BE2C (cell line): ENCODE measurements at regions not wholly inside any gene's neighbourhood (a gene's known extent, or its start where the extent isn't known, plus 50 kb on each side); places are given as distances from the start of the nearest gene placed in this dataset.

Source experiments
- DNase-seq: peaks from one replicate; pipeline ENCODE4 v3.0.0-alpha.2; 2020
- H3K27me3 ChIP-seq: fragments of 250-450 bp; sonication (Bioruptor Pico); 2 replicates; pipeline ENCODE4 v1.5.1; 2020; ENCODE audit warnings: mild to moderate bottlenecking
- H3K36me3 ChIP-seq: fragments of 250-450 bp; sonication (Bioruptor Pico); 2 replicates; pipeline ENCODE4 v1.5.1; 2020; ENCODE audit warnings: mild to moderate bottlenecking
- H3K4me1 ChIP-seq: fragments of 250-450 bp; sonication (Bioruptor Pico); 2 replicates; pipeline ENCODE4 v1.5.1; 2020
- H3K4me3 ChIP-seq: 2 replicates; pipeline ENCODE4 v1.5.1; 2011; ENCODE audit warnings: low read depth, low read length
- H3K9me3 ChIP-seq: fragments of 250-450 bp; sonication (Bioruptor Pico); 2 replicates; pipeline ENCODE4 v1.5.1; 2020
- CTCF ChIP-seq: IDR thresholded peaks from 2 replicates; pipeline ENCODE4 v1.5.1; 2012; ENCODE audit warnings: mild to moderate bottlenecking, low read depth, low read length

DNA sequence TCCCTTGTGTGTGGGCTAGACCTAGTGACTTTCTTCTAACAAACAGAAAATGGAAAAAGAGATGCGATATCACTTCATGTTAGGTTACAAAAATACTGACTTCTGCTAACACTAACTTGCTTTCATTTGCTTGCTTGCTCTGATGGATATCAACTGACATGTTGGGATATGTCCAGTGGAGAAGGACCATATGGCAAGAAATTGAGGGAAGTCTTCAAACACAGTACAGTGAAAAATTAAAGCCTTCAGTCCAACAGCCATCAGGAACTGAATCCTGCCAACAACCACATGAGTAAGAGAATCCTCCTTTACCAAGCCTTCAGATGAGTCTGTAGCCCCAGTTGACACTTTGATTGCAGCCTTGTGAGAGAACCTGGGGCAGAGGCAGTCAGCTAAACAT is 143.9 kb downstream of the MAIP1 start:
- no peak for DNase-seq
- no peaks in the 10 kb centered on the region for H3K27me3 ChIP-seq
- H3K36me3 ChIP-seq, result no peaks in the 10 kb centered on the region
- H3K9me3 ChIP-seq, result no peaks in the 10 kb centered on the region
- H3K4me1 ChIP-seq, result peaks cover 7% of the 10 kb centered on the region
- no peak overlapping the region for H3K4me3 ChIP-seq
- TF ChIP-seq CTCF, result no peak

DNA sequence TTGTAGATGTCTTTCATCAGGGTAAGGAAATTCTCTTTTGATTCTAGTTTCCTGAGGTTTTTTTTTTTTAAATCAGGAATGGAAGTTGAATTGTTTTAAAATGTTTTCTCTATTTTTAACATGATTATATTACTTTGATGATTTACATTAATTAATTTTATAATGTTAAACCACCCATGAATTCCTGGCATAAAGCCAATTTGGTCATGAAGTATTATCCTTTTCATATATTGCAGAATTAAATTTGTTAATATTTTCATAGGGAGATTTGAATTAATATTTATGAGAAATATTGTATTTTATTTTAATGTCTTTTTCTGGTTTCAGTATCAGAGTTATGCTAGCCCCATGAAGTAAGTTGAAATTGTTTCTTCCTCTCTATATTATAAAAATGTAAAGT is 144.6 kb downstream of the MAIP1 start:
- no peak for TF ChIP-seq CTCF
- DNase-seq, result no peak
- no peak overlapping the region for H3K4me3 ChIP-seq
- H3K9me3 ChIP-seq, result no peaks in the 10 kb centered on the region
- H3K36me3 ChIP-seq, result no peaks in the 10 kb centered on the region
- no peaks in the 10 kb centered on the region for H3K27me3 ChIP-seq
- H3K4me1 ChIP-seq, result peaks cover 8% of the 10 kb centered on the region

DNA sequence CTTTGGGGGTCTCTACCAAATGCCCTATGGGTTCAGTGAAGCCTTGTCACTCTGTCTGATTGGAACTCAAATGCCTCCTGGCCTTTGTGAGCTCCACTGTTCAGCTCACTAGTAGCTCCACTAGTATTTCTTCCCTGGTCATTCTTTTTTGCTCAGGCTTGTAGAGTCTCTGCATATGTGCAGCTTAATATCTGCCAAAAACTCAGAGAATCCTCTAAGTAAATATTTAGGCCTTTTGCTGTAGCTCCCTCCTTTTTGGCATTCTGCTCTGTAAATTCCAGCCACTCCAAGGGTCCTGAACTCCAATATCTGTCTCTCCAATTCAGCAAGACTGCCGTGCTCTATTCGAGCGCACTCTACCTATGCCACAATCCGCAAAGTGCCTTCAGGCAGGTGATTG is 146.5 kb downstream of the MAIP1 start:
- peaks cover 3% of the 10 kb centered on the region; the same call in 1 of the 2 replicates for H3K4me1 ChIP-seq
- H3K27me3 ChIP-seq, result no peaks in the 10 kb centered on the region
- H3K4me3 ChIP-seq, result no peak overlapping the region
- H3K36me3 ChIP-seq, result no peaks in the 10 kb centered on the region
- TF ChIP-seq CTCF, result no peak
- no peaks in the 10 kb centered on the region for H3K9me3 ChIP-seq
- no peak for DNase-seq

- DNase-seq, result no peak
- H3K36me3 ChIP-seq, result no peaks in the 10 kb centered on the region
- H3K4me3 ChIP-seq, result no peak overlapping the region
- H3K4me1 ChIP-seq, result peaks cover 3% of the 10 kb centered on the region; the same call in 1 of the 2 replicates
- no peak for TF ChIP-seq CTCF
- no peaks in the 10 kb centered on the region for H3K9me3 ChIP-seq
- no peaks in the 10 kb centered on the region for H3K27me3 ChIP-seq
These were observed 147.6 kb downstream of the MAIP1 start for GRCh38 chr2:200102971-200103370.

DNA sequence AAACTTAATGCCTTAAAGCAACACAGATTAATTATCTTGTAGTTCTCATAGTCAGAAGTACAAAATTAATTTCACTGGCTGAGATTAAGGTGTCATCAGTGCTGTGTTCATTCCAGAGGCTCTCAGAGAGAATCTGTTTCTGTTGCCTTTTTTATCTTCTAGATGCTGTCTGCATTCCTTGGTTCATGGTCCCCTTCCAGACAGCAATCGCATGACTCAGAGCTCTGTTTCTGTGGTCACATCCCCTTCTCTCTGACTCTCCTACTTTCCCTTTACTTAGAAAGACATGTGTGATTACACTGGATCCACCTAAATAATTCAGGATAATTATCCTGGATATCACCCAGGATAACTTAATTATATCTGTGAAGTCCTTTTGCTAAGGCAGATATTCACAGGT is 148.6 kb downstream of the MAIP1 start:
- Histone ChIP-seq H3K4me3 (no peak overlapping the region), H3K9me3 (no peaks in the 10 kb centered on the region), H3K27me3 (no peaks in the 10 kb centered on the region), H3K36me3 (no peaks in the 10 kb centered on the region), H3K4me1 (peaks cover 3% of the 10 kb centered on the region; the same call in 1 of the 2 replicates)
- DNase-seq, result no peak
- no peak for TF ChIP-seq CTCF

DNA sequence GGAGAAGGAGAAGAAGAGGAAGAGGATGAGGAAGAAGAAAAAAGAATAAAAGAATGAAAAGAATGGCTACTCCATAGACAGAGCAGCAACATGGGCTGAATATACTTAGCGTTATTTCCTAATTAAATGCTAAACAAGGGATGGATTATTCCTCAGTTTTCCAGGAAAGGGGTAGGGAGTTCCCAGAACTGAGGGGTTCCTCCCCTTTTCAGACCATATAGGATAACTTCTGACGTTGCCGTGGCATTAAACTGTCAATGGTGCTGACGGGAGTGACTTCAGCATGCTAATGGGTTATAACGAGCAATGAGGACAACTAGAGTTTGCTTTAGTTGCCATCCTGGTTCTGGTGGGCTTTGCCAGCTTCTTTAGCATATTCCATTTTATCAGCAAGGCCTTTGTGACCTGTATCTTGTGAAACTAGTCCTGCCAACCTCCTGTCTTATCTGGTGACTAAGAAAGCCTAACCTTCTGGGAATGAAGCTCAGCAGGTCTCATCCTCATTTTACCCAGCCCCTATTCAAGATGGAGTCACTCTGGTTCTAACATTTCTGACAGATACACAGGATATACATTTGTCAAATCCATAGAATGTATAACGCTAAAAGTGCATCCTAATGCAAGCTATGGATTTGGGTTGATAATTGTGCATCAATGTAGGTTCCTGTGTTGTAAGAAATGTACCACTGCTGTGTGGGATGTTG is 152.3 kb downstream of the MAIP1 start:
- no peaks in the 10 kb centered on the region for H3K27me3 ChIP-seq
- H3K4me1 ChIP-seq, result peaks cover 3% of the 10 kb centered on the region; the same call in 1 of the 2 replicates
- no peaks in the 10 kb centered on the region for H3K36me3 ChIP-seq
- TF ChIP-seq CTCF, result no peak
- no peak overlapping the region for H3K4me3 ChIP-seq
- DNase-seq, result no peak
- H3K9me3 ChIP-seq, result no peaks in the 10 kb centered on the region
